Activated B cell treated with CpG ODN at 0.5 μM for 24 hours (primary cell): ENCODE measurements at regions not wholly inside any gene's neighbourhood (a gene's known extent, or its start where the extent isn't known, plus 50 kb on each side); places are given as distances from the start of the nearest gene placed in this dataset.

Source experiments
- ATAC-seq: fragments of 200-7000 bp; cut with Tn5 transposase; one replicate; pipeline ENCODE4 v1.10.0; 2021; ENCODE audit warnings: low read depth, mild to moderate bottlenecking, moderate library complexity
- CTCF ChIA-PET: fragments of 350-600 bp; sonication (Branson Sonifier 250); formaldehyde crosslinking; loops from one replicate; lab custom pipeline; 2021; ENCODE audit warnings: antibody characterized with exemption; lab: Charles Lee
- POLR2A ChIA-PET: fragments of 350-600 bp; sonication (Branson Sonifier 250); formaldehyde crosslinking; loops from one replicate; lab custom pipeline; 2021; ENCODE audit warnings: antibody characterized with exemption; lab: Charles Lee
- DNase-seq: peaks from one replicate; pipeline ENCODE4 v3.0.0; 2022
- H3K27ac Mint-ChIP-seq: one replicate; pipeline ENCODE4 v1.8.0; 2020; ENCODE audit warnings: mixed read lengths
- H3K27me3 Mint-ChIP-seq: one replicate; pipeline ENCODE4 v1.8.0; 2021; ENCODE audit warnings: mixed read lengths
- H3K36me3 Mint-ChIP-seq: one replicate; pipeline ENCODE4 v1.8.0; 2021; ENCODE audit warnings: low read depth, mixed read lengths
- H3K4me1 Mint-ChIP-seq: one replicate; pipeline ENCODE4 v1.8.0; 2021; ENCODE audit warnings: mixed read lengths
- H3K4me3 Mint-ChIP-seq: one replicate; pipeline ENCODE4 v1.8.0; 2020; ENCODE audit warnings: mild to moderate bottlenecking, mixed read lengths
- H3K9me3 Mint-ChIP-seq: one replicate; pipeline ENCODE4 v1.8.0; 2020; ENCODE audit warnings: mixed read lengths
- intact Hi-C: fragments of 100-400 bp; cut with micrococcal nuclease; formaldehyde crosslinking; loops from one replicate; pipeline ENCODE4 v1.15.1; 2024
- TF ChIP-seq, protein P1 (sequence below): fragments of 200-600 bp; IDR thresholded peaks from one replicate; pipeline ENCODE4 v1.8.0; 2022; ENCODE audit warnings: antibody characterized with exemption, mild to moderate bottlenecking

- H3K4me3 Mint-ChIP-seq: no peak overlapping the region
- no peak for ATAC-seq
- CTCF ChIA-PET: no interaction called here
- intact Hi-C loops: no loop called here
- H3K4me1 Mint-ChIP-seq: peaks cover 11% of the 10 kb centered on the region
- no peaks in the 10 kb centered on the region for H3K9me3 Mint-ChIP-seq
- peaks cover 3% of the 10 kb centered on the region for H3K27me3 Mint-ChIP-seq
- no peak for DNase-seq
- no peaks in the 10 kb centered on the region for H3K36me3 Mint-ChIP-seq
- no peak overlapping the region for H3K27ac Mint-ChIP-seq
- POLR2A ChIA-PET: no interaction called here
- TF ChIP-seq, protein P1, sequence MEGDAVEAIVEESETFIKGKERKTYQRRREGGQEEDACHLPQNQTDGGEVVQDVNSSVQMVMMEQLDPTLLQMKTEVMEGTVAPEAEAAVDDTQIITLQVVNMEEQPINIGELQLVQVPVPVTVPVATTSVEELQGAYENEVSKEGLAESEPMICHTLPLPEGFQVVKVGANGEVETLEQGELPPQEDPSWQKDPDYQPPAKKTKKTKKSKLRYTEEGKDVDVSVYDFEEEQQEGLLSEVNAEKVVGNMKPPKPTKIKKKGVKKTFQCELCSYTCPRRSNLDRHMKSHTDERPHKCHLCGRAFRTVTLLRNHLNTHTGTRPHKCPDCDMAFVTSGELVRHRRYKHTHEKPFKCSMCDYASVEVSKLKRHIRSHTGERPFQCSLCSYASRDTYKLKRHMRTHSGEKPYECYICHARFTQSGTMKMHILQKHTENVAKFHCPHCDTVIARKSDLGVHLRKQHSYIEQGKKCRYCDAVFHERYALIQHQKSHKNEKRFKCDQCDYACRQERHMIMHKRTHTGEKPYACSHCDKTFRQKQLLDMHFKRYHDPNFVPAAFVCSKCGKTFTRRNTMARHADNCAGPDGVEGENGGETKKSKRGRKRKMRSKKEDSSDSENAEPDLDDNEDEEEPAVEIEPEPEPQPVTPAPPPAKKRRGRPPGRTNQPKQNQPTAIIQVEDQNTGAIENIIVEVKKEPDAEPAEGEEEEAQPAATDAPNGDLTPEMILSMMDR: no peak
These were observed 72.7 kb upstream of the TINAGL1 start for GRCh38 chr1:31503570-31503969.

DNA sequence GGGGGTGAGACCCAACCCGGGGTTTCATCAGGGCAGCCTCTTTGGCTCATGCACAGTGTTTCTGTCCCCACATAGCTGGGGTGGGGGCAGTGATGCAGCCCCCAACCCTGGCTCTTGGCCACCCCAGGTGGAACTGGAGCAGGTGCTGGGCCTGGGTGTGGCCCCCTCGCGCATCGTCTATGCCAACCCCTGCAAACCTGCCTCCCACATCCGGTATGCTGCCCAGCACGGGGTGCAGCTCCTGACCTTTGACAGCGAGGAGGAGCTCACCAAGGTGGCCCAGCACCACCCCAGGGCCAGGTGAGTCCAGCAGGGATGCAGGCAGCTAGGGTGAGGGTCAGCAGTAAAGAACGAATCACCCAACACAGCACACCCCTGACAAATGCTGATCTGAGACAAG, 72.3 kb upstream of the TINAGL1 start:
- no peak for ATAC-seq
- H3K4me1 Mint-ChIP-seq: peaks cover 14% of the 10 kb centered on the region
- no peak for DNase-seq
- no peaks in the 10 kb centered on the region for H3K9me3 Mint-ChIP-seq
- peaks cover 3% of the 10 kb centered on the region for H3K27me3 Mint-ChIP-seq
- ChIA-PET POLR2A (no interaction called here), CTCF (no interaction called here)
- H3K27ac Mint-ChIP-seq: no peak overlapping the region
- TF ChIP-seq, protein P1: no peak
- no peaks in the 10 kb centered on the region for H3K36me3 Mint-ChIP-seq
- H3K4me3 Mint-ChIP-seq: no peak overlapping the region
- intact Hi-C loops: no loop called here

DNA sequence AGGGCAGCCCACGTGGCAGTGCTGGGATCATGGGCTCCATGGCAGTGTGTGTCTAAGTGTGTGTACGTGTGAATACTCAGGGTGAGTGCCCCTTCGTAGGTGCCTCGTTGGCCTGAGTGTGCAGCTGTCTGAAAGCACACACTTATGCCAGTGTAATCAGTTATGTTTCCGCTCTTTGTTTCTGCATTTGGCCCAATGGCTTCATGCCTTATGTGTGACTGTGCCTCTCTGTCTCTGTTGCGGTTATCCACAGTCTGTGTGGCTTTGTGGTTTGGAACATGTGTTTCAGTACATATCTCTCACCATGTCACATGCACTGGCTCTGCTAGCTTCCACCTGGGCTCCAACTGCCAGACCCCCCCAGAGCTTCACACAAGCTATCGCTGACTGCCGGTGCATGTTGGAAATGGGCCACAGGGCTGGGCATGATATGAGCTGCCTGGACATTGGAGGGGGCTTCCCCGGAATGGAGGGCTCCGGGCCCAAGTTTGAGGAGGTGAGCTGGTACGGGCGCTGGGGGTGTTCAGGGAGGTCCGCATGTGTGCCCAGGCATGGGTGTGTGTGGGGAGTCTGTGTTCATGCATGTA, 70.3 kb upstream of the TINAGL1 start:
- intact Hi-C loops: no loop called here
- H3K27ac Mint-ChIP-seq: no peak overlapping the region
- no peaks in the 10 kb centered on the region for H3K9me3 Mint-ChIP-seq
- POLR2A ChIA-PET: interaction anchor here (0.5 kb wide), 2 partner anchors 24 to 131 kb away, joined by 3 to 14 read pairs; no protein-coding TSS in a partner anchor
- peaks cover 6% of the 10 kb centered on the region for H3K27me3 Mint-ChIP-seq
- CTCF ChIA-PET: no interaction called here
- ATAC-seq: peak; percentile 47
- TF ChIP-seq, protein P1: no peak
- H3K36me3 Mint-ChIP-seq: no peaks in the 10 kb centered on the region
- H3K4me3 Mint-ChIP-seq: no peak overlapping the region
- H3K4me1 Mint-ChIP-seq: peaks cover 20% of the 10 kb centered on the region
- DNase-seq: no peak

- intact Hi-C loops: no loop called here
- POLR2A ChIA-PET: no interaction called here
- peaks cover 20% of the 10 kb centered on the region for H3K4me1 Mint-ChIP-seq
- peaks cover 11% of the 10 kb centered on the region for H3K27me3 Mint-ChIP-seq
- no peaks in the 10 kb centered on the region for H3K9me3 Mint-ChIP-seq
- DNase-seq (no peak), ATAC-seq (no peak)
- no peaks in the 10 kb centered on the region for H3K36me3 Mint-ChIP-seq
- H3K4me3 Mint-ChIP-seq: no peak overlapping the region
- H3K27ac Mint-ChIP-seq: no peak overlapping the region
- TF ChIP-seq, protein P1: no peak
- CTCF ChIA-PET: no interaction called here
These were observed 69.1 kb upstream of the TINAGL1 start for GRCh38 chr1:31507221-31507620.

DNA sequence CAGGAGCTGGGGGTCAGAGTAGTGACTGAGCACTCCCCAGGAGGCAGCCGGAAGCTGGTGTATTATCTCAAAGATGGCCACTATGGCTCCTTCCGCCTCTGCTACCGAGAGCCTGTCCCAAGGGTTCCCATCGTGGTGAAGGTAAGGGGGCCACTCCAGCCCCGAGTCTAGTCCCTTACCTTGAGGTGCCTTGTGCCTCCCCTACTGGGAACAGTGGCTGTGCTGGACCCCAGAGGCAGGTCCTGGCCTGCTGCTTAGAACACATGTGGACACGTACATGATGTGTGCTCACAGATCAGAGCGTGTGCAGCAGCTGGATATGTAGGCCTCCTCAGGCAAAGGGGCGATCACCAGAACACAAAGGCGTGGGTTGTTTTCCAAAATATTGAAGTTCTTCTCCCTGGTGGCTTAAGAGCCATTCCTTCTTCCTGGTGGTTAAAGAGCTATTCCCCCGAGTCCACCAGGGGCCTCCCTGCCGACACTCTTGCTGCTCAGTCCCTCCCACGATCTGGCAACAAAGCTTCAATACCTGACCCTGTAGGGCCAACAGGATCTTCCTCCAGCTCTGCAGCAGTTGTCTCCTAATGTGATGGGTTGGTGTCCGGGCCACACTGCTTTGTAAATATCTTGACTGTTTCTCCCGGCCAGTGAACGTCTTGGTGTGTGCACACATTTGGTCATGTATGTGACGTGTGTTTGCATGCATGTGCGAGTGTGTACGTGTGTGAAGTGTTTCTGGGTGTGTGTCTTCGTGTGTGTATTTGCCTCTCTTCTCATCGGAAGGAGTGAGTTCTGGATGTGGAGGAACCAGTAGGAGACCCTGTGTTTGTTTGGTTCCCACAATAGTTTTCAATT, 68.4 kb upstream of the TINAGL1 start:
- Mint-ChIP-seq H3K4me1 (peaks cover 20% of the 10 kb centered on the region), H3K27ac (no peak overlapping the region), H3K27me3 (peaks cover 11% of the 10 kb centered on the region), H3K36me3 (no peaks in the 10 kb centered on the region), H3K4me3 (no peak overlapping the region), H3K9me3 (peaks cover under 1% of the 10 kb centered on the region)
- ChIA-PET CTCF (interaction anchor here (0.7 kb wide), 1 partner anchor 1756 kb away, joined by 3 read pairs; no protein-coding TSS in a partner anchor), POLR2A (no interaction called here)
- intact Hi-C loops: no loop called here
- ATAC-seq (no peak), DNase-seq (no peak)
- TF ChIP-seq, protein P1: no peak
